GM12891 (cell line): ENCODE measurements at regions not wholly inside any gene's neighbourhood (a gene's known extent, or its start where the extent isn't known, plus 50 kb on each side); places are given as distances from the start of the nearest gene placed in this dataset.
"Not testable (repeated sequence)": the region's sequence is repeated elsewhere in the genome, so short reads cannot be mapped to it uniquely, and the experiment has no call there.

Experiments used
- DNase-seq: peaks from one replicate; pipeline ENCODE4 v3.0.0; 2011; ENCODE audit warnings: low spot score; ENCODE audit not compliant: insufficient read length
- FAIRE-seq: peaks from 2 replicates; lab custom pipeline; 2011; peaks lifted over from hg19 to GRCh38; lab: Jason Lieb, UNC
- PAX5 ChIP-seq: IDR thresholded peaks from 2 replicates; pipeline ENCODE4 v1.6.1; 2011; ENCODE audit warnings: low read length, moderate library complexity, mild to moderate bottlenecking; ENCODE audit not compliant: insufficient read depth, severe bottlenecking
- POLR2A ChIP-seq: IDR thresholded peaks from 2 replicates; pipeline ENCODE4 v1.6.1; 2011; ENCODE audit warnings: low read depth, low read length, control low read depth
- POLR2AphosphoS5 ChIP-seq: IDR thresholded peaks from 2 replicates; pipeline ENCODE4 v1.6.1; 2011; ENCODE audit warnings: low read depth, low read length, control low read depth
- POU2F2 ChIP-seq: IDR thresholded peaks from 2 replicates; pipeline ENCODE4 v1.6.1; 2011; ENCODE audit warnings: low read depth, mild to moderate bottlenecking, control low read depth, low read length, moderate library complexity
- SPI1 ChIP-seq: IDR thresholded peaks from 2 replicates; pipeline ENCODE4 v1.6.1; 2011; ENCODE audit warnings: low read depth, low read length, control low read depth
- TAF1 ChIP-seq: IDR thresholded peaks from 2 replicates; pipeline ENCODE4 v1.6.1; 2011; ENCODE audit warnings: low read depth, low read length, control low read depth

GRCh38 chrX:131405497-131405896 is 116.4 kb upstream of the IGSF1 start:
- DNase-seq, result no peak
- TF ChIP-seq PAX5 (no peak), POLR2A (no peak), POU2F2 (no peak), SPI1 (no peak), TAF1 (no peak), POLR2AphosphoS5 (no peak)
- no peak for FAIRE-seq

GRCh38 chrX:131424895-131425294 is 119.0 kb upstream of the OR13H1 start:
- FAIRE-seq, result no peak

GRCh38 chrX:131430465-131430864 is 113.4 kb upstream of the OR13H1 start:
- DNase-seq, FAIRE-seq: not testable (repeated sequence)

More at GRCh38 chrX:131424895-131425294, 119.0 kb upstream of the OR13H1 start:
- TF ChIP-seq SPI1, result no peak
- TF ChIP-seq TAF1, result no peak
- TF ChIP-seq POU2F2, result no peak
- no peak for TF ChIP-seq POLR2AphosphoS5
- TF ChIP-seq PAX5, result no peak
- no peak for TF ChIP-seq POLR2A
- DNase-seq, result no peak

- TF ChIP-seq SPI1, result no peak
- TF ChIP-seq TAF1, result no peak
- no peak for TF ChIP-seq PAX5
- DNase-seq (no peak), FAIRE-seq (no peak)
Measured at GRCh38 chrX:131441033-131441432, 102.8 kb upstream of the OR13H1 start.

GRCh38 chrX:131445955-131446354 is 97.9 kb upstream of the OR13H1 start:
- FAIRE-seq (no peak), DNase-seq (no peak)
- TF ChIP-seq SPI1 (no peak), TAF1 (no peak), POLR2A (no peak), POLR2AphosphoS5 (no peak), PAX5 (no peak), POU2F2 (no peak)

GRCh38 chrX:131461855-131462254 is 82.0 kb upstream of the OR13H1 start:
- FAIRE-seq, DNase-seq: not testable (repeated sequence)

GRCh38 chrX:131473809-131474208 is 70.1 kb upstream of the OR13H1 start:
- DNase-seq, FAIRE-seq: not testable (repeated sequence)

GRCh38 chrX:131477498-131477897 is 66.4 kb upstream of the OR13H1 start:
- no peak for TF ChIP-seq TAF1
- TF ChIP-seq SPI1, result no peak
- no peak for TF ChIP-seq PAX5
- TF ChIP-seq POLR2AphosphoS5, result no peak
- TF ChIP-seq POLR2A, result no peak
- no peak for TF ChIP-seq POU2F2
- no peak for DNase-seq
- no peak for FAIRE-seq
